ENCODE measurements at regions not wholly inside any gene's neighbourhood (a gene's known extent, or its start where the extent isn't known, plus 50 kb on each side); places are given as distances from the start of the nearest gene placed in this dataset.

DNA sequence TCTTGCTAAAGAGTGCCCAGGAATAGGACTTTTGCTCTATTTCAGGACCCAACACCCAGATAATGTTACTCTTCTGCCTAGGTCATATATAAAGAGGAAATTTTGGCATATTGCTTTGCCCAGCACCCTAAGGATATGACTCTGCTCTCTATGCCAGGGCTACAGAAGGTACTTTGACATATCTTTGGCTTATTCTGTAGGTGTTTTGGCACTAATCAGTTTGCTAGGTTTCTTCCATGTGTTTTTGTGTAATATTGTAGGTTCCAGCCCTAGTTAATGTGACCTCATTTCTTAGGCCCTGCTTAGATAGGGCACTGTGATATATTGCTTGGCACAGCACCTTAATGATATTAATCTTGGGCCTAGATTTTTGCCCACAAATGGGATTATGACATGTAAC, 842.9 kb upstream of the TSPY4 start:
- H3K4me3 ChIP-seq (ENCODE audit: low read depth, low read length) = no peak overlapping the region
- TF ChIP-seq, protein P1, sequence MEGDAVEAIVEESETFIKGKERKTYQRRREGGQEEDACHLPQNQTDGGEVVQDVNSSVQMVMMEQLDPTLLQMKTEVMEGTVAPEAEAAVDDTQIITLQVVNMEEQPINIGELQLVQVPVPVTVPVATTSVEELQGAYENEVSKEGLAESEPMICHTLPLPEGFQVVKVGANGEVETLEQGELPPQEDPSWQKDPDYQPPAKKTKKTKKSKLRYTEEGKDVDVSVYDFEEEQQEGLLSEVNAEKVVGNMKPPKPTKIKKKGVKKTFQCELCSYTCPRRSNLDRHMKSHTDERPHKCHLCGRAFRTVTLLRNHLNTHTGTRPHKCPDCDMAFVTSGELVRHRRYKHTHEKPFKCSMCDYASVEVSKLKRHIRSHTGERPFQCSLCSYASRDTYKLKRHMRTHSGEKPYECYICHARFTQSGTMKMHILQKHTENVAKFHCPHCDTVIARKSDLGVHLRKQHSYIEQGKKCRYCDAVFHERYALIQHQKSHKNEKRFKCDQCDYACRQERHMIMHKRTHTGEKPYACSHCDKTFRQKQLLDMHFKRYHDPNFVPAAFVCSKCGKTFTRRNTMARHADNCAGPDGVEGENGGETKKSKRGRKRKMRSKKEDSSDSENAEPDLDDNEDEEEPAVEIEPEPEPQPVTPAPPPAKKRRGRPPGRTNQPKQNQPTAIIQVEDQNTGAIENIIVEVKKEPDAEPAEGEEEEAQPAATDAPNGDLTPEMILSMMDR (IDR thresholded peaks at IDR 0.05; ENCODE audit: control insufficient read depth, extremely low read depth, insufficient read depth) = no peak
- no peak for DNase-seq (ENCODE audit: low read depth)

GRCh38 chrY:8495243-8495642, 842.0 kb upstream of the TSPY4 start:
- H3K4me3 ChIP-seq (ENCODE audit: low read depth, low read length) = no peak overlapping the region
- no peak for DNase-seq (ENCODE audit: low read depth)
- TF ChIP-seq, protein P1 (IDR thresholded peaks at IDR 0.05; ENCODE audit: control insufficient read depth, extremely low read depth, insufficient read depth) = no peak

GRCh38 chrY:8500888-8501287, 836.4 kb upstream of the TSPY4 start:
- DNase-seq (ENCODE audit: low read depth) = no peak

DNA sequence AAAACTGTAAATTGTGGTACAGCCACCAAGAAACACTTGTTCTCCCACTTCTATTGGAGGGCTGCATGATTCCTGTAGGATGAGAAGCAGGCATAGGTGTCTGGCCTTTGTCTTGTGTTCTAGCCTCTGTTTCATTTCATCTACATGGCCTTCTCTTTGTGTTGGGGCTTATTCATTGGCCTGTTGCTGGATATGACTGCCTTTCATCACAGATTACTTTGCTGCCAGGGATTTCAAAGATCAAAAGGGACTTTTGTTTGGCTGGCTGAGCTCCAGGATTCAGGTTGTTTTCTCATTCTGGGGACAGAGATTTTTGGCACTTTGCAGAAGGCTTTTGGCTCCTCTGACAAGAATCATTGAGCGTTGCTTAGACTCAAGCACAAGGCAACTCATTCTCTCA, 803.8 kb upstream of the TSPY4 start:
- H3K4me3 ChIP-seq (ENCODE audit: low read depth, low read length) = no peak overlapping the region
- TF ChIP-seq, protein P1 (IDR thresholded peaks at IDR 0.05; ENCODE audit: control insufficient read depth, extremely low read depth, insufficient read depth) = no peak

More at GRCh38 chrY:8500888-8501287, 836.4 kb upstream of the TSPY4 start:
- TF ChIP-seq, protein P1 (IDR thresholded peaks at IDR 0.05; ENCODE audit: control insufficient read depth, extremely low read depth, insufficient read depth) = no peak
- no peak overlapping the region for H3K4me3 ChIP-seq (ENCODE audit: low read depth, low read length)

DNA sequence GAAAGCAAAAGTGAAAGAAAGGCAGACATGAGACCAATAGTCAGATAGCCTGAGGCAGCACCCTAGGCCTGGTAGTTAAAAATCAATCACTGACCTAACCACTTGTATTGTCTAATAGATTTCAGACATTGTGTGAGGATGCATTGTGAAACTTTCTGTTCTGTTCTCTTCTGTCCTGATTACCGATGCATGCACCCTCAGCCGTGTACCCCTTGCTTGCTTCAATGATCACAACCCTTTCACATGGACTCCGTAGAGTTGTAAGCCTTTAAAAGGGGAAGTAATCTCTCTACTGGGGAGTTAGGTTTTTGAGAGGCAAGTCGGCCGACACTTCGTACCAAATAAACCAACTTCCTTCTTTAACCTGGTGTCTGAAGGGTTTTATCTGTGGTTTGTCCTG, 801.6 kb upstream of the TSPY4 start:
- TF ChIP-seq, protein P1 (IDR thresholded peaks at IDR 0.05; ENCODE audit: control insufficient read depth, extremely low read depth, insufficient read depth) = no peak
- no peak for DNase-seq (ENCODE audit: low read depth)
- H3K4me3 ChIP-seq (ENCODE audit: low read depth, low read length) = no peak overlapping the region

More for the DNA sequence above, 803.8 kb upstream of the TSPY4 start:
- no peak for DNase-seq (ENCODE audit: low read depth)

- TF ChIP-seq, protein P1 (IDR thresholded peaks at IDR 0.05; ENCODE audit: control insufficient read depth, extremely low read depth, insufficient read depth) = no peak
- no peak overlapping the region for H3K4me3 ChIP-seq (ENCODE audit: low read depth, low read length)
Observed at GRCh38 chrY:8536277-8536676, 801.0 kb upstream of the TSPY4 start.

GRCh38 chrY:8541306-8541705, 796.0 kb upstream of the TSPY4 start:
- no peak overlapping the region for H3K4me3 ChIP-seq (ENCODE audit: low read depth, low read length)
- DNase-seq (ENCODE audit: low read depth) = peak; percentile 8
- TF ChIP-seq, protein P1 (IDR thresholded peaks at IDR 0.05; ENCODE audit: control insufficient read depth, extremely low read depth, insufficient read depth) = peak; percentile 19; the same call in 1 of the 2 replicates

More at GRCh38 chrY:8536277-8536676, 801.0 kb upstream of the TSPY4 start:
- no peak for DNase-seq (ENCODE audit: low read depth)

All from LNCaP clone FGC (cell line).